Activated effector memory CD4-positive, alpha-beta T cell treated with Interleukin-2 at 50 U/mL for 16 hours (primary cell): ENCODE measurements at regions not wholly inside any gene's neighbourhood (a gene's known extent, or its start where the extent isn't known, plus 50 kb on each side); places are given as distances from the start of the nearest gene placed in this dataset.

Experiments
- DNase-seq: peaks from one replicate; pipeline ENCODE4 v3.0.0-alpha.2; 2020

- DNase-seq = no peak
Observed at GRCh38 chr4:53764761-53765490, 173.6 kb upstream of the LNX1 start.

GRCh38 chr4:53763813-53764597 is 172.7 kb upstream of the LNX1 start:
- DNase-seq = no peak

- no peak for DNase-seq
Observed at GRCh38 chr4:53755656-53756055, 164.4 kb upstream of the LNX1 start.

- DNase-seq = no peak
Observed at GRCh38 chr4:53752124-53752523, 160.8 kb upstream of the LNX1 start.

GRCh38 chr4:53748328-53748772 is 157.1 kb upstream of the LNX1 start:
- no peak for DNase-seq

GRCh38 chr4:53747401-53747800 is 156.1 kb upstream of the LNX1 start:
- DNase-seq = no peak

- DNase-seq = no peak
Observed at GRCh38 chr4:53744446-53745160, 153.3 kb upstream of the LNX1 start.

GRCh38 chr4:53734584-53735353 is 143.5 kb upstream of the LNX1 start:
- no peak for DNase-seq

GRCh38 chr4:53734182-53734581 is 142.9 kb upstream of the LNX1 start:
- no peak for DNase-seq

- DNase-seq = no peak
Observed at GRCh38 chr4:53732661-53733060, 141.4 kb upstream of the LNX1 start.

- no peak for DNase-seq
Observed at GRCh38 chr4:53730031-53730805, 138.9 kb upstream of the LNX1 start.

GRCh38 chr4:53722110-53722509 is 130.8 kb upstream of the LNX1 start:
- DNase-seq = no peak

- no peak for DNase-seq
Observed at GRCh38 chr4:53721263-53721662, 130.0 kb upstream of the LNX1 start.

GRCh38 chr4:53720776-53721175 is 129.5 kb upstream of the LNX1 start:
- DNase-seq = no peak

- DNase-seq = no peak
Observed at GRCh38 chr4:53717064-53717549, 125.8 kb upstream of the LNX1 start.

GRCh38 chr4:53716471-53717063 is 125.3 kb upstream of the LNX1 start:
- DNase-seq = no peak

GRCh38 chr4:53716011-53716410 is 124.7 kb upstream of the LNX1 start:
- no peak for DNase-seq

GRCh38 chr4:53714236-53715140 is 123.2 kb upstream of the LNX1 start:
- no peak for DNase-seq

- no peak for DNase-seq
Observed at GRCh38 chr4:53713767-53714166, 122.5 kb upstream of the LNX1 start.

- DNase-seq = no peak
Observed at GRCh38 chr4:53713296-53713695, 122.0 kb upstream of the LNX1 start.
